ENCODE measurements at regions not wholly inside any gene's neighbourhood (a gene's known extent, or its start where the extent isn't known, plus 50 kb on each side); places are given as distances from the start of the nearest gene placed in this dataset.

GRCh38 chr6:96743496-96743895 lies 93.8 kb downstream of the GPR63 start:
- no CpG with 5 or more reads among the region's 4 CpGs for WGBS (ENCODE audit: insufficient coverage)
- H3K36me3 ChIP-seq (ENCODE audit: control insufficient read depth, insufficient read depth, low read length) = no peaks in the 10 kb centered on the region

GRCh38 chr6:96742702-96743101 lies 94.6 kb downstream of the GPR63 start:
- no peaks in the 10 kb centered on the region for H3K27me3 ChIP-seq (ENCODE audit: control insufficient read depth, insufficient read depth, low read length)
- H3K27ac ChIP-seq (ENCODE audit: low read length) = no peak overlapping the region
- no peaks in the 10 kb centered on the region for H3K4me1 ChIP-seq (ENCODE audit: control insufficient read depth, insufficient read depth, low read length)
- no peak for DNase-seq
- H3K4me3 ChIP-seq (ENCODE audit: low read length) = no peak overlapping the region
- H3K36me3 ChIP-seq (ENCODE audit: control insufficient read depth, insufficient read depth, low read length) = no peaks in the 10 kb centered on the region
- no CpG with 5 or more reads among the region's 4 CpGs for WGBS (ENCODE audit: insufficient coverage)
- no peaks in the 10 kb centered on the region for H3K9me3 ChIP-seq (replicated peaks; ENCODE audit: control insufficient read depth, low read depth, low read length)

More at GRCh38 chr6:96743496-96743895, 93.8 kb downstream of the GPR63 start:
- DNase-seq = no peak
- no peak overlapping the region for H3K4me3 ChIP-seq (ENCODE audit: low read length)
- H3K4me1 ChIP-seq (ENCODE audit: control insufficient read depth, insufficient read depth, low read length) = no peaks in the 10 kb centered on the region
- no peaks in the 10 kb centered on the region for H3K27me3 ChIP-seq (ENCODE audit: control insufficient read depth, insufficient read depth, low read length)
- no peaks in the 10 kb centered on the region for H3K9me3 ChIP-seq (replicated peaks; ENCODE audit: control insufficient read depth, low read depth, low read length)
- H3K27ac ChIP-seq (ENCODE audit: low read length) = no peak overlapping the region

DNA sequence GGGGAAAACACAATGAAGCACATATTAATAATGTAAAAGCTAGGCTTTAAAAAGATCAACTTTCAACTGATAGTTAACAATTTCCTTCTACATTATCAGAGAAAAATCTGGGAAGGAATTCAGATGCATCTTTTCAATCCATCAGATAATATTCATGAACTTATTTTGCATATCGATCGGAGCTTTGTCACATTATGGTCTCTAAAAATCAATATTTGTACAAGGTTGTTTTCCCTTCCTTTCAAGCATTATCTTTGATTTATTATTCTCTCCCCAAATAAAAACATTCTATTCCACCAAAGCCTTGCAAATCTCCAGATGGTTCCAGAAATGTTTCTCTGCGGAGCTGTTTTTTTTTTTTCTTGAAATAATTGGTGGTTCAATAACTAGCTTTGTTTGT lies 101.9 kb downstream of the GPR63 start:
- Histone ChIP-seq H3K27me3 (ENCODE audit: control insufficient read depth, insufficient read depth, low read length) (no peaks in the 10 kb centered on the region), H3K27ac (ENCODE audit: low read length) (no peak overlapping the region), H3K4me3 (ENCODE audit: low read length) (no peak overlapping the region), H3K36me3 (ENCODE audit: control insufficient read depth, insufficient read depth, low read length) (no peaks in the 10 kb centered on the region), H3K9me3 (replicated peaks; ENCODE audit: control insufficient read depth, low read depth, low read length) (no peaks in the 10 kb centered on the region), H3K4me1 (ENCODE audit: control insufficient read depth, insufficient read depth, low read length) (no peaks in the 10 kb centered on the region)
- WGBS (ENCODE audit: insufficient coverage) = no CpG with 5 or more reads among the region's 3 CpGs
- no peak for DNase-seq

- H3K4me3 ChIP-seq (ENCODE audit: low read length) = no peak overlapping the region
- no peaks in the 10 kb centered on the region for H3K27me3 ChIP-seq (ENCODE audit: control insufficient read depth, insufficient read depth, low read length)
- no peaks in the 10 kb centered on the region for H3K4me1 ChIP-seq (ENCODE audit: control insufficient read depth, insufficient read depth, low read length)
- no peak for DNase-seq
- H3K27ac ChIP-seq (ENCODE audit: low read length) = no peak overlapping the region
- no peaks in the 10 kb centered on the region for H3K36me3 ChIP-seq (ENCODE audit: control insufficient read depth, insufficient read depth, low read length)
- no peaks in the 10 kb centered on the region for H3K9me3 ChIP-seq (replicated peaks; ENCODE audit: control insufficient read depth, low read depth, low read length)
Measured at GRCh38 chr6:96727144-96727543, 110.1 kb downstream of the GPR63 start.

DNA sequence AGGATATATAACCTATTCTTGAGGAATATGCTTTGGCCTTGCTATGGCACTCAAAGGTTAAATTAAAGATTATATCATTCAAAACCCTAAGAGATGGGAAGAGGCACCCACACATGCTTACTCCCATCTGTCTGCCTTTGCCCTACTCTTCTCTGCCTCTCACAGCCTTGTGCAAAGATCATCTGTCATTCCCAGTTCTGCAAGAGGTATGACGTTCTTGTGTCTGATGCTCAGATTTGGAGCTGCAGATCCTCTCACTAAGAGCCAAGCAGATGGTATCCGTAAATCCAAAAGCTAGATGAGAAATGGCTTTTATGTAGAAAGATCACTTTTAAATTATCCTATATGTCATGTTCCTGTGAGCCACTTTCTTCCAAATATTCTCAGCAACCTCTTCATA lies 112.0 kb downstream of the GPR63 start:
- Histone ChIP-seq H3K4me3 (ENCODE audit: low read length) (no peak overlapping the region), H3K27ac (ENCODE audit: low read length) (no peak overlapping the region), H3K9me3 (replicated peaks; ENCODE audit: control insufficient read depth, low read depth, low read length) (no peaks in the 10 kb centered on the region), H3K27me3 (ENCODE audit: control insufficient read depth, insufficient read depth, low read length) (no peaks in the 10 kb centered on the region), H3K36me3 (ENCODE audit: control insufficient read depth, insufficient read depth, low read length) (no peaks in the 10 kb centered on the region), H3K4me1 (ENCODE audit: control insufficient read depth, insufficient read depth, low read length) (no peaks in the 10 kb centered on the region)
- WGBS (ENCODE audit: insufficient coverage) = 80% methylated on average over 1 of the region's 2 CpGs
- no peak for DNase-seq

DNA sequence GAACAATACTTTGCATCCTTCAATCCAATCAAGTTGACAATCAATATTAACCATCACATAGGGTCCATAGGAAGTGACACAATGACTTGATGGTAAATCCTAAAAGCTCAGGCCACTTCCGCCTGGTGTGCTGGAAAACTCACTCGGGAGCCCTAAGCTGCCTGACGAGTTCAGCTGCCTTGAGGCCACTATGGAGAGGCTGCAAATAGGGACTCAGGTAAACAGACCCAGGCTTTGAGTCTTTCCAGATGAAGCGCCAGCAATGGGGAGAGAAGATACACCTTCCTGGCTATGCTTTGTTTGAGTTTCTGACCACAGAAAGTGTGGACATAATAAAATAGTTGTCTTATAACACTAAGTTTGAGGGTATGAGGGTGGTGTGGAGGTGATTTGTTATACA lies 112.6 kb downstream of the GPR63 start:
- Histone ChIP-seq H3K9me3 (replicated peaks; ENCODE audit: control insufficient read depth, low read depth, low read length) (no peaks in the 10 kb centered on the region), H3K4me1 (ENCODE audit: control insufficient read depth, insufficient read depth, low read length) (no peaks in the 10 kb centered on the region), H3K4me3 (ENCODE audit: low read length) (no peak overlapping the region), H3K27ac (ENCODE audit: low read length) (no peak overlapping the region), H3K36me3 (ENCODE audit: control insufficient read depth, insufficient read depth, low read length) (no peaks in the 10 kb centered on the region), H3K27me3 (ENCODE audit: control insufficient read depth, insufficient read depth, low read length) (no peaks in the 10 kb centered on the region)
- 67% methylated on average over 4 of the region's 4 CpGs for WGBS (ENCODE audit: insufficient coverage)
- DNase-seq = no peak

- no peak overlapping the region for H3K27ac ChIP-seq (ENCODE audit: low read length)
- WGBS (ENCODE audit: insufficient coverage) = 89% methylated on average over 1 of the region's 1 CpG
- no peak overlapping the region for H3K4me3 ChIP-seq (ENCODE audit: low read length)
- DNase-seq = no peak
- H3K27me3 ChIP-seq (ENCODE audit: control insufficient read depth, insufficient read depth, low read length) = no peaks in the 10 kb centered on the region
- H3K4me1 ChIP-seq (ENCODE audit: control insufficient read depth, insufficient read depth, low read length) = no peaks in the 10 kb centered on the region
- no peaks in the 10 kb centered on the region for H3K9me3 ChIP-seq (replicated peaks; ENCODE audit: control insufficient read depth, low read depth, low read length)
- no peaks in the 10 kb centered on the region for H3K36me3 ChIP-seq (ENCODE audit: control insufficient read depth, insufficient read depth, low read length)
Measured at GRCh38 chr6:96723362-96723761, 113.9 kb downstream of the GPR63 start.

GRCh38 chr6:96721227-96721626 lies 116.0 kb downstream of the GPR63 start:
- Histone ChIP-seq H3K4me1 (ENCODE audit: control insufficient read depth, insufficient read depth, low read length) (no peaks in the 10 kb centered on the region), H3K9me3 (replicated peaks; ENCODE audit: control insufficient read depth, low read depth, low read length) (no peaks in the 10 kb centered on the region), H3K36me3 (ENCODE audit: control insufficient read depth, insufficient read depth, low read length) (no peaks in the 10 kb centered on the region), H3K27me3 (ENCODE audit: control insufficient read depth, insufficient read depth, low read length) (no peaks in the 10 kb centered on the region), H3K27ac (ENCODE audit: low read length) (no peak overlapping the region), H3K4me3 (ENCODE audit: low read length) (no peak overlapping the region)
- no peak for DNase-seq
- WGBS (ENCODE audit: insufficient coverage) = no CpG with 5 or more reads among the region's 2 CpGs

DNA sequence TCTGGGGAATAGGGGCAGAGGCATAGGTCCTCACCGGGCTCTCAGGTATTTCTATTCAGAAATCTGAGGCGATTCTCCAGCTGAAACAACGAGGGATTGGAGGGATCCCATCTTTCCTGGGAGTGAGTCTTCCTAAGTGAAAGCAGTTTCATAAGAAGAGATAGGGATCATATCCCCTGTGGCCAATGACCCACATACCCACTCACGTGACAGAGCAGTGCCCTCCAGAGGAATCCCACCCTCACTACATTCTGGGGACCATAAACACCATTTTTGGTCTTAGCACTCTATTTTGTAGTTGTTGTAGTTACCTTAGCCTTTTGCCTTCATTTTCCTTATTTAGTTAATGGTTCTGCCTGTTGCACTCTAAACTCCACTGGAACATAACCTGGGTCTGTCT lies 121.1 kb downstream of the GPR63 start:
- no peak for DNase-seq
- no CpG with 5 or more reads among the region's 4 CpGs for WGBS (ENCODE audit: insufficient coverage)
- Histone ChIP-seq H3K36me3 (ENCODE audit: control insufficient read depth, insufficient read depth, low read length) (no peaks in the 10 kb centered on the region), H3K4me1 (ENCODE audit: control insufficient read depth, insufficient read depth, low read length) (no peaks in the 10 kb centered on the region), H3K27ac (ENCODE audit: low read length) (no peak overlapping the region), H3K27me3 (ENCODE audit: control insufficient read depth, insufficient read depth, low read length) (no peaks in the 10 kb centered on the region), H3K9me3 (replicated peaks; ENCODE audit: control insufficient read depth, low read depth, low read length) (no peaks in the 10 kb centered on the region), H3K4me3 (ENCODE audit: low read length) (no peak overlapping the region)

DNA sequence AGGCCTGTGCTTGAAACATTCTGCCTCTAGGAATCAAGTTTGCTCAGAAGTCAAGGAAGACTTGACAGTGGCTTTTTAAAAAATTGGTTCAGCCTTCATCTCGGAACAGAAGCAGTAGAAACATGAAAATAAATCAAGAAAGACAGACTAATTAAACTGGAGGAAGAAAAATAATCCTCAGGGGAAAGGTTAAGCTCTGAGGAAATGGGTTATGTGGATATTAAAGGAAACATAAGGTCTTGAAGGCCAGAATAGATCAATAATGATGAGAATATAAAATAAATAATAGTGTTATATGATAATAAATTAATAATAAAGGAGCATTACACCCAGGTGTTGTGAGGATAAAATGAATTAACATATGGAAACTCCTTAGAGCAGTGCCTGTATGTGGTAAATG lies 121.7 kb downstream of the GPR63 start:
- Histone ChIP-seq H3K4me1 (ENCODE audit: control insufficient read depth, insufficient read depth, low read length) (no peaks in the 10 kb centered on the region), H3K4me3 (ENCODE audit: low read length) (no peak overlapping the region), H3K27me3 (ENCODE audit: control insufficient read depth, insufficient read depth, low read length) (no peaks in the 10 kb centered on the region), H3K9me3 (replicated peaks; ENCODE audit: control insufficient read depth, low read depth, low read length) (no peaks in the 10 kb centered on the region), H3K36me3 (ENCODE audit: control insufficient read depth, insufficient read depth, low read length) (no peaks in the 10 kb centered on the region), H3K27ac (ENCODE audit: low read length) (no peak overlapping the region)
- WGBS (ENCODE audit: insufficient coverage) = no CpG with 5 or more reads among the region's 1 CpG
- no peak for DNase-seq

GRCh38 chr6:96704713-96705112 lies 132.6 kb downstream of the GPR63 start:
- WGBS (ENCODE audit: insufficient coverage) = 78% methylated on average over 2 of the region's 2 CpGs
- H3K9me3 ChIP-seq (replicated peaks; ENCODE audit: control insufficient read depth, low read depth, low read length) = no peaks in the 10 kb centered on the region
- H3K36me3 ChIP-seq (ENCODE audit: control insufficient read depth, insufficient read depth, low read length) = no peaks in the 10 kb centered on the region
- no peaks in the 10 kb centered on the region for H3K27me3 ChIP-seq (ENCODE audit: control insufficient read depth, insufficient read depth, low read length)
- H3K4me1 ChIP-seq (ENCODE audit: control insufficient read depth, insufficient read depth, low read length) = no peaks in the 10 kb centered on the region
- H3K4me3 ChIP-seq (ENCODE audit: low read length) = no peak overlapping the region
- no peak overlapping the region for H3K27ac ChIP-seq (ENCODE audit: low read length)
- DNase-seq = no peak
